GM10266 (cell line): ENCODE measurements at regions not wholly inside any gene's neighbourhood (a gene's known extent, or its start where the extent isn't known, plus 50 kb on each side); places are given as distances from the start of the nearest gene placed in this dataset.

ENCODE experiments used
- DNase-seq: peaks from one replicate; pipeline ENCODE4 v3.0.0; 2012; ENCODE audit errors: extremely low spot score
- TF ChIP-seq, protein P1 (sequence below): IDR thresholded peaks from 2 replicates; pipeline ENCODE4 v1.5.1; 2012; ENCODE audit warnings: mild to moderate bottlenecking, low read depth; ENCODE audit not compliant: control insufficient read depth, insufficient read depth; ENCODE audit errors: missing control alignments

DNA sequence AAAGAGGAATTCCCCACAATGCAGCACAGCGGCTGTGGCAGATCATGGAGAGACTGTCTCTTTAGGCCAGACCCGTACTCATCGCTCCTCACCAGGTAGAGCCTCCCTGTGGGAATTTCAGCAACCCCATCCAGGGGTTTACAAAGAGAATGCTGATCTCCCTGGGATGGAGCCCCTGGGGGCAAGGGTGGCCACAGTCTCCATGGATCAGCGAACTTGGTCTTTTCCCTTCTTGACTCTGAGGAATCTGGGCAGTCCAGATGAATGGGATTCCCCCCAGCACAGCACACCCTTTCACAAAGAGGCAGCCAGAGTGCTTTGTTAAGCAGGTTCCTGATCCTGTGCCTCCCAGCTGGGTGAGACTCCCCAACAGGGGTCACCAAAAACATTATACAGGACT, 108.7 kb upstream of the RGMB start:
- DNase-seq = no peak
- TF ChIP-seq, protein P1, sequence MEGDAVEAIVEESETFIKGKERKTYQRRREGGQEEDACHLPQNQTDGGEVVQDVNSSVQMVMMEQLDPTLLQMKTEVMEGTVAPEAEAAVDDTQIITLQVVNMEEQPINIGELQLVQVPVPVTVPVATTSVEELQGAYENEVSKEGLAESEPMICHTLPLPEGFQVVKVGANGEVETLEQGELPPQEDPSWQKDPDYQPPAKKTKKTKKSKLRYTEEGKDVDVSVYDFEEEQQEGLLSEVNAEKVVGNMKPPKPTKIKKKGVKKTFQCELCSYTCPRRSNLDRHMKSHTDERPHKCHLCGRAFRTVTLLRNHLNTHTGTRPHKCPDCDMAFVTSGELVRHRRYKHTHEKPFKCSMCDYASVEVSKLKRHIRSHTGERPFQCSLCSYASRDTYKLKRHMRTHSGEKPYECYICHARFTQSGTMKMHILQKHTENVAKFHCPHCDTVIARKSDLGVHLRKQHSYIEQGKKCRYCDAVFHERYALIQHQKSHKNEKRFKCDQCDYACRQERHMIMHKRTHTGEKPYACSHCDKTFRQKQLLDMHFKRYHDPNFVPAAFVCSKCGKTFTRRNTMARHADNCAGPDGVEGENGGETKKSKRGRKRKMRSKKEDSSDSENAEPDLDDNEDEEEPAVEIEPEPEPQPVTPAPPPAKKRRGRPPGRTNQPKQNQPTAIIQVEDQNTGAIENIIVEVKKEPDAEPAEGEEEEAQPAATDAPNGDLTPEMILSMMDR = no peak

DNA sequence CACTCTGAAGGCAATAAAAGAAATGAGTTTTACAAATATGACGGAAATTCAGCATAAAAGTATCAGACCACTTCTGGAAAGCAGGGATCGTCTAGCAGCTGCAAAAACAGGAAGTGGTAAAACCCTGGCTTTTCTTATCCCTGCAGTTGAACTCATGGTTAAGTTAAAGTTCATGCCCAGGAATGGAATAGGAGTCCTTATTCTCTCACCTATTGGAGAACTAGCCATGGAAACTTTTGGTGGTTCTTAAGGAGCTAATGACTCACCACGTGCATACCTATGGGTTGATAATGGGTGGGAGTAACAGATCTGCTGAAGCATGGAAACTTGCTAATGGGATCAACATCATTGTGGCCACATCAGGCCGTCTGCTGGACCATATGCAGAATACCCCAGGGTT, 93.5 kb upstream of the RGMB start:
- DNase-seq = no peak
- TF ChIP-seq, protein P1 = no peak

DNA sequence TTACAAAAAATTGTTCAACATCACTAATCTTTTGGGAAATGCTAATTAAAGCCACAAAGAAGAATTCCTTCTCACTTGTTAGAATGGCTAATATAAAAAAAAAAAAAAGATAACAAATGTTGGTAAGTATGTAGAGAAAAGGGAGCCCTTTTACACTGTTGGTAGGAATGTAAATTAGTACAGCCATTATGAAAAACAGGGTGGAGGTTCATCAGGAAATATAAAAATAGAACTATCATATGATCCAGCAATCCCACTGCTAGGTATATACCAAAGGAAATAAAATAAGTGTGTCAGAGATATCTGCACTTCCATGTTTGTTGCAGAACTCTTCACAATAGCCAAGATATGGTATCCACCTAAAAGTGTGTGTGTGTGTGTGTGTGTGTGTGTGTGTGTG, 83.5 kb upstream of the RGMB start:
- TF ChIP-seq, protein P1 = no peak
- DNase-seq = no peak

DNA sequence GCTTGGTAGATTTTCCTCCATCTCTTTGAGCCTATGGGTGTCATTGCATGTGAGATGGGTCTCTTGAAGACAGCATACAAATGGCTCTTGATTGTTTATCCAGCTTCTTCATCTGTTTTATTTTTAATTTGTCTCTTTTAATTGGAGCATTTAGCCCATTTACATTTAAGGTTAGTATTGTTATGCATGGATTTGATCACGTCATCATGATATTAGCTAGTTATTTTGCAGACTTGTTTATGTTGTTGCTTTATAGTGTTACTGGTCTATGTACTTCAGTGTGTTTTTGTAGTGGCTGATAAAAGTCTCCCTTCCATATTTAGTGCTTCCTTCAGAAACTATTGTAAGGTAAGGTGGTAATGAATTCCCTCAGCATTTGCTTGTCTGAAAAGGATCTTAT, 78.6 kb upstream of the RGMB start:
- TF ChIP-seq, protein P1 = no peak
- DNase-seq = no peak

DNA sequence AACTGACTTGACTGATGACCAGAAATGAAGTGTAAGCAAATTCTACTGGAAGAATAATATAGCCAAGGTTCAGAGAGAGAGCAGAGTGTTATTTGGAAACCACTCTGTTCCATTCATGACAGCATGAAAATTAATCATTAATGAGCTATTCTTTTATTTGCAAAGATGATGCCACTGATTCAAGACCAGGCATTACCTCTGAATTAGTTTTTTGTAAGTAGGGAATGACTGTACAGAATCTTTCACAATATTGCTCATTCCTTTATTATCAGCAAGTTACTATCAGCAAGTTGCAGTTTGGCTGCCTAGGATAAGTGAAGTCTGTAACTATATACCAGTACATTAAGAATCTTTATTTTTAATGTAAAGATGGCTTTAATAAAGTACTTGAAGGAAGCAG, 75.1 kb upstream of the RGMB start:
- TF ChIP-seq, protein P1 = no peak

DNA sequence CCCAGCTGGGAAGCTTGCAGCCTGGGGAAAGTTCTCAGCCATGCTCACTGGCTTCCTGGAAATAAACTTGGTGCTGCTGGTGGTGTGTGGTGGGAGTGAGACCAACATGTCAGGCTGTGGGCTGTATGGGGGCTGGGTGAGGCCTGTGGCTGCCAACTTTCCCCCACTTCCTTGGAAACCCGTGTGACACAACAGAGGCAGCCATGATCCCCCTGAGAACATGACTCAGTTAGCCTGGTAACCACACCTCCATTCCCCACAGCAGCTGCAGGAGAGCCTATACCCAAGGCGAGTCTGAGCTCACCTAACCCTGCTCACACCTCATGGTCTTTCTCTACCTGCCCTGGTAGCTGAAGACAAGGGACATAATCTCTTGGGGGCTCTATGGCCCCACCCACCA, 72.7 kb upstream of the RGMB start:
- DNase-seq = no peak
- TF ChIP-seq, protein P1 = no peak

More for the DNA sequence above, 75.1 kb upstream of the RGMB start:
- DNase-seq = no peak

DNA sequence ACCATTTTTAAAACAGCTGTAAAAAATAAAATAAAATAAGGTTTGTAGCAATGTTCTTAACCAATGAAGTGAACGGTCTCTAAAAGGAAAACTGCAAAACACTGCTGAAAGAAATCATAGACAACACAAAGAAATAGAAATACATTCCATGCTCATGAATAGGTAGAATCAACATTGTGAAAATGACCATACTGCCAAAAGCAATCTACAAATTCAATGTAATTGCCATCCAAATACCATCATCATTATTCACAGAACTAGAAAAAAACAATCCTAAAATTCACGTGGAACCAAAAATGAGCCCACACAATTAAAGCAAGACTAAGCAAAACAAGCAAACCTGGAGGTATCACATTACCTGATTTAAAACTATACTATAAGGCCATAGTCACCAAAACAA, 67.6 kb upstream of the RGMB start:
- TF ChIP-seq, protein P1 = no peak

More for the DNA sequence above, 67.6 kb upstream of the RGMB start:
- DNase-seq = no peak
